GM18505 (cell line): ENCODE measurements at regions not wholly inside any gene's neighbourhood (a gene's known extent, or its start where the extent isn't known, plus 50 kb on each side); places are given as distances from the start of the nearest gene placed in this dataset.
A peak's percentile ranks its signal among the peaks of the same experiment; 100 is the strongest.
"Not testable (repeated sequence)": the region's sequence is repeated elsewhere in the genome, so short reads cannot be mapped to it uniquely, and the experiment has no call there.

Source experiments
- ATAC-seq: cut with Tn5 transposase; IDR thresholded peaks from one replicate; pipeline ENCODE4 v1.9.1; 2021; ENCODE audit not compliant: unreplicated experiment
- POLR2A ChIP-seq: IDR thresholded peaks from 4 replicates; pipeline ENCODE4 v1.6.1; 2011; ENCODE audit warnings: borderline replicate concordance; ENCODE audit not compliant: insufficient read depth, insufficient read length; ENCODE audit errors: extremely low read depth

GRCh38 chr2:61677942-61678341, 139.8 kb upstream of the XPO1 start:
- no peak for ATAC-seq
- no peak for TF ChIP-seq POLR2A

GRCh38 chr2:61677306-61677705, 139.2 kb upstream of the XPO1 start:
- no peak for TF ChIP-seq POLR2A
- ATAC-seq = no peak

GRCh38 chr2:61675204-61675603, 137.0 kb upstream of the XPO1 start:
- no peak for TF ChIP-seq POLR2A
- ATAC-seq = no peak

- no peak for ATAC-seq
- TF ChIP-seq POLR2A = no peak
Observed at GRCh38 chr2:61671561-61672315, 133.6 kb upstream of the XPO1 start.

GRCh38 chr2:61670591-61671501, 132.7 kb upstream of the XPO1 start:
- no peak for TF ChIP-seq POLR2A
- ATAC-seq = peak; percentile 62

- no peak for TF ChIP-seq POLR2A
- ATAC-seq = no peak
Observed at GRCh38 chr2:61664190-61664589, 126.0 kb upstream of the XPO1 start.

GRCh38 chr2:61662990-61663389, 124.8 kb upstream of the XPO1 start:
- ATAC-seq = no peak
- no peak for TF ChIP-seq POLR2A

- ATAC-seq = no peak
Observed at GRCh38 chr2:61660511-61661388, 122.6 kb upstream of the XPO1 start.

GRCh38 chr2:61658841-61659780, 121.0 kb upstream of the XPO1 start:
- TF ChIP-seq POLR2A = no peak
- no peak for ATAC-seq

More at GRCh38 chr2:61660511-61661388, 122.6 kb upstream of the XPO1 start:
- no peak for TF ChIP-seq POLR2A

GRCh38 chr2:61649946-61650345, 111.8 kb upstream of the XPO1 start:
- ATAC-seq = not testable (repeated sequence)

- no peak for ATAC-seq
- TF ChIP-seq POLR2A = no peak
Observed at GRCh38 chr2:61649021-61649420, 110.9 kb upstream of the XPO1 start.

GRCh38 chr2:61647044-61647443, 108.9 kb upstream of the XPO1 start:
- no peak for TF ChIP-seq POLR2A
- no peak for ATAC-seq
